BE2C (cell line): ENCODE measurements at regions not wholly inside any gene's neighbourhood (a gene's known extent, or its start where the extent isn't known, plus 50 kb on each side); places are given as distances from the start of the nearest gene placed in this dataset.

Experiments
- DNase-seq: peaks from one replicate; pipeline ENCODE4 v3.0.0-alpha.2; 2020
- H3K27me3 ChIP-seq: fragments of 250-450 bp; sonication (Bioruptor Pico); 2 replicates; pipeline ENCODE4 v1.5.1; 2020; ENCODE audit warnings: mild to moderate bottlenecking
- H3K36me3 ChIP-seq: fragments of 250-450 bp; sonication (Bioruptor Pico); 2 replicates; pipeline ENCODE4 v1.5.1; 2020; ENCODE audit warnings: mild to moderate bottlenecking
- H3K4me1 ChIP-seq: fragments of 250-450 bp; sonication (Bioruptor Pico); 2 replicates; pipeline ENCODE4 v1.5.1; 2020
- H3K4me3 ChIP-seq: 2 replicates; pipeline ENCODE4 v1.5.1; 2011; ENCODE audit warnings: low read depth, low read length
- H3K9me3 ChIP-seq: fragments of 250-450 bp; sonication (Bioruptor Pico); 2 replicates; pipeline ENCODE4 v1.5.1; 2020
- TF ChIP-seq, protein P1 (sequence below): IDR thresholded peaks from 2 replicates; pipeline ENCODE4 v1.5.1; 2012; ENCODE audit warnings: mild to moderate bottlenecking, low read depth, low read length

DNA sequence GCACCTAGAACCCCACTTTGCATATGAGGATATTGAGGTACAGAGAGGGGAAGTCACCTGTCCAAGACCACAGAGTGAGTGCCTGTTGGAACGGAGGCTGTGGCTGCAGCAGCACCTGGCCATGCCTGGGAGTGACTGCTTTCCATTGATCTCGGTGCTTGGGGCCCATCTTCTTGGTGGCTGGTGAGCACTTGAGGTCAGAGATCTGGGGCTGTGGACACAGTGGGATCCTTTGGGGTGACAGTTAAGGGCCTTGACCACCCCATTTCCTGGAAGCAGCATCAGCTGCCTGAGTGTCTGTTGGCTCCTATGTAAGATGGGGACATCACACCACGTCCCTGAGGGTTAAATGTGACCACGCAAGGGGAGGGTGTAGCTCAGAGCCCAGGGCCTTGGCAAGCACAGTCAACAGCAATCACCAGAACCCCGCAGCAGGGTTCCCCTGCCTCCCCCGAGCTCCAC, 111.7 kb downstream of the IRF8 start:
- no peak for DNase-seq
- Histone ChIP-seq H3K9me3 (no peaks in the 10 kb centered on the region), H3K36me3 (no peaks in the 10 kb centered on the region), H3K4me1 (no peaks in the 10 kb centered on the region), H3K4me3 (no peak overlapping the region), H3K27me3 (peaks cover 5% of the 10 kb centered on the region)
- TF ChIP-seq, protein P1, sequence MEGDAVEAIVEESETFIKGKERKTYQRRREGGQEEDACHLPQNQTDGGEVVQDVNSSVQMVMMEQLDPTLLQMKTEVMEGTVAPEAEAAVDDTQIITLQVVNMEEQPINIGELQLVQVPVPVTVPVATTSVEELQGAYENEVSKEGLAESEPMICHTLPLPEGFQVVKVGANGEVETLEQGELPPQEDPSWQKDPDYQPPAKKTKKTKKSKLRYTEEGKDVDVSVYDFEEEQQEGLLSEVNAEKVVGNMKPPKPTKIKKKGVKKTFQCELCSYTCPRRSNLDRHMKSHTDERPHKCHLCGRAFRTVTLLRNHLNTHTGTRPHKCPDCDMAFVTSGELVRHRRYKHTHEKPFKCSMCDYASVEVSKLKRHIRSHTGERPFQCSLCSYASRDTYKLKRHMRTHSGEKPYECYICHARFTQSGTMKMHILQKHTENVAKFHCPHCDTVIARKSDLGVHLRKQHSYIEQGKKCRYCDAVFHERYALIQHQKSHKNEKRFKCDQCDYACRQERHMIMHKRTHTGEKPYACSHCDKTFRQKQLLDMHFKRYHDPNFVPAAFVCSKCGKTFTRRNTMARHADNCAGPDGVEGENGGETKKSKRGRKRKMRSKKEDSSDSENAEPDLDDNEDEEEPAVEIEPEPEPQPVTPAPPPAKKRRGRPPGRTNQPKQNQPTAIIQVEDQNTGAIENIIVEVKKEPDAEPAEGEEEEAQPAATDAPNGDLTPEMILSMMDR, result no peak

DNA sequence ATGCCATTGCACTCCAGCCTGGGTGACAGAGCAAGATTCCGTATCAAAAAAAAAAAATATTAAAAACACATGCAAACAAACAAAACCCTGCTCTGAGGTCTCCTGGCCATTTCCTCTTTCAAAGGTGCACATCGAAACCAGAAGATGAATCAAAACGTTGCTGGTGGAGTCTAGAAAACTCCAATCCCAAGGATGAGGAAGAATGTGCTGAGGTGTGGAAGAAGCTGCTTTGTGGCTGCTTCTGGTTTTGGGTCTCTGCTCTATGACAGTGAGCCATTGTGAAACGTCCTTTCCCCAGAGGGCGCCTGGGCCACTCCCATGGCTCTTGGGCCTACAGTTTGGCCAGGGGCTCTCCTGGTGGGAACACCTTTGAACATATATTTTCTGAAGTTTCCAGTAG, 112.6 kb downstream of the IRF8 start:
- Histone ChIP-seq H3K27me3 (peaks cover 11% of the 10 kb centered on the region), H3K9me3 (no peaks in the 10 kb centered on the region), H3K4me3 (no peak overlapping the region), H3K36me3 (no peaks in the 10 kb centered on the region), H3K4me1 (no peaks in the 10 kb centered on the region)
- TF ChIP-seq, protein P1, result no peak
- no peak for DNase-seq

DNA sequence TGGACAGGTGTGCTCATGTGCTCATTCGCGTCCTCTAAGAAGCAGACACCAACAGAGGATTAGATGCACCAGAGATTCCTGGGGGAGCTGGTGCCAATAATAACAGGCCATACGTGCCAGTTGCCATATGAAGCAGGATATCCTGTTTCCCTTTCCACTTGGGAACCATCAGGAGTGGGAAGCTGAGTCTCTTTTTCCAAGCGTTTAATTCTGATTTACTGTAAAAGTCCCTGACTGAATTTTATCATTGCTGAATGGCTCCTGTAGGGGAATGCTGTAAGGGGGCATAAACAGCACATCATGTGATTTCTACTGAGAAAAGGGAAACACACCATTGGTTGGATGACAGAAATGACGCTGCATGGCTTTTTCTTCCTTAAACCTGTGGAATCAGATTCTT, 113.3 kb downstream of the IRF8 start:
- TF ChIP-seq, protein P1, result no peak

DNA sequence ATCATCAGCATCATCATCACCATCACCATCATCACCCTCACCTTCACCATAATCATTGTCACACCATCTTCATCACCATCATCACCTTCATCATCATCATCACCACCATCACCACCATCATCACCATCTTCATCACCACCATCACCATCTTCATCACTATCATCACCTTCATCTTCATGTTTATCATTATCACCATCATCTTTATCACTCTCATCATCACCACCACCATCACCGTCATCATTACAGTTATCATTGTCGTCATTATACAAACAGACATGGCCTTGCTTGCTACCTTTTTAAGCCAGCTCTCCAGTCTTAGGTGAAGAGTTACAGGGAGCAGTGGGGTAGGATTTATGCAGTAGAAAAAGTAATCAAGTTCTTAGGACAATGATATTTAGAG, 114.9 kb downstream of the IRF8 start:
- DNase-seq, result no peak
- Histone ChIP-seq H3K27me3 (peaks cover 22% of the 10 kb centered on the region), H3K4me1 (no peaks in the 10 kb centered on the region), H3K9me3 (no peaks in the 10 kb centered on the region), H3K36me3 (no peaks in the 10 kb centered on the region), H3K4me3 (no peak overlapping the region)
- TF ChIP-seq, protein P1, result no peak

More for the DNA sequence above, 113.3 kb downstream of the IRF8 start:
- Histone ChIP-seq H3K4me3 (no peak overlapping the region), H3K27me3 (peaks cover 14% of the 10 kb centered on the region), H3K9me3 (no peaks in the 10 kb centered on the region), H3K4me1 (no peaks in the 10 kb centered on the region), H3K36me3 (no peaks in the 10 kb centered on the region)
- DNase-seq, result no peak

DNA sequence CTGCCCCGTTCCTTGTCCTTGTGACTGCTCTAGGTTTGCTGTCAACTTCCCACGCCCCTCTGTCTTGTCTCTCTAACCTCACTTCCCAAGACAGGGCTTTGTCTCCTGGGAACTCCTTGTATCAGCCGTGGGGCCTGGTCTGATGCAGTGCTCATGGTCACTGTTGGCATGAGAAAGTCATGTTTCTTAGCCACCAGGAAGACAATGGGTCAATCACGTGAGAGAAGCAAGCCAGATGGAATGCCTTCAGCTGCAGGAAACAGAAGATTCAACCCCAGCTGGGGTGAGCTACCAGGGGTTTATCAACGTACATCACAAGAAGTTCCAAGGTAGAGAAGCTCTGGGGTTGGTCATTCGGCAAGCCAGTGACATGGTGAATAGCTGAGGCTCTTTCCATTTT, 116.6 kb downstream of the IRF8 start:
- TF ChIP-seq, protein P1, result no peak
- Histone ChIP-seq H3K4me3 (no peak overlapping the region), H3K9me3 (no peaks in the 10 kb centered on the region), H3K4me1 (no peaks in the 10 kb centered on the region), H3K27me3 (peaks cover 22% of the 10 kb centered on the region), H3K36me3 (no peaks in the 10 kb centered on the region)
- DNase-seq, result no peak

DNA sequence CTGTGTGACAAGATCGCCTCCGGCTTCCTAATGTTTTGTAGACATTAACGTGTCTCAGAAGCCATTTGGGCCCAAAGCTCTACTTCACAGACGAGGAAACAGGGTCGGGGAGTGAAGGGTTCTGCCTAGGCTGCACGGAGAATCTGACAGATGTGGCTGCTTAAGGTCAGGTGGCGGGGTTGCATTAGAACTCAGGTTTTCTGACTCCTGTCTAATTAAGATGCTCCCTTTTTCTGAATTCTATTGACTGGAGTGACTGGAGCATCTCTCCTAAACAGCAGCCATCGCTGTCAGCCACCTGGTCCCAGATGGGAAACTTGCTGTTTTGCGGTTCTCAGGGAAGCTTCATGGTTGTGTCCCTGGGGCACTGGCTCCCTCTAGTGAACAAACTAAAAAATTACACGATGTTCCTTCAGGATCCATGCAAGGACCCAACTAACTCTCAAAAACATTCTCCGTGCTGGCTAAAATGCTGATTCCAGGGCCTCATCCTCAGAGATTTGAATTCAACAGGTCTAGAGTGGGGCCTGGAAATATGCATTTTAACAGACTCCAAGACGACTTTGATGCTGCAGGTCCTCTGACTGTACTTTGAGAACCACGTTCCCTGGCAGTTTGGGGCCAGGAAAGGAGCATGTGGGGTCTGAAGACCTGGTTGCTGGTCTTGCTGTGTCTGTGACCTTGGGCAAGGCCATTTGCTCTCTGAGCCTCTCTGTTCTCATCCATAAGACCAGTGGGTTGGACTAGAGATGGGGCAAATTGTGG, 117.4 kb downstream of the IRF8 start:
- DNase-seq, result peak; percentile 46
- no peaks in the 10 kb centered on the region for H3K4me1 ChIP-seq
- TF ChIP-seq, protein P1, result peak; percentile 83

More for the DNA sequence above, 117.4 kb downstream of the IRF8 start:
- Histone ChIP-seq H3K36me3 (no peaks in the 10 kb centered on the region), H3K4me3 (no peak overlapping the region), H3K27me3 (peaks cover 22% of the 10 kb centered on the region), H3K9me3 (no peaks in the 10 kb centered on the region)
